ENCODE measurements at regions not wholly inside any gene's neighbourhood (a gene's known extent, or its start where the extent isn't known, plus 50 kb on each side); places are given as distances from the start of the nearest gene placed in this dataset.

DNA sequence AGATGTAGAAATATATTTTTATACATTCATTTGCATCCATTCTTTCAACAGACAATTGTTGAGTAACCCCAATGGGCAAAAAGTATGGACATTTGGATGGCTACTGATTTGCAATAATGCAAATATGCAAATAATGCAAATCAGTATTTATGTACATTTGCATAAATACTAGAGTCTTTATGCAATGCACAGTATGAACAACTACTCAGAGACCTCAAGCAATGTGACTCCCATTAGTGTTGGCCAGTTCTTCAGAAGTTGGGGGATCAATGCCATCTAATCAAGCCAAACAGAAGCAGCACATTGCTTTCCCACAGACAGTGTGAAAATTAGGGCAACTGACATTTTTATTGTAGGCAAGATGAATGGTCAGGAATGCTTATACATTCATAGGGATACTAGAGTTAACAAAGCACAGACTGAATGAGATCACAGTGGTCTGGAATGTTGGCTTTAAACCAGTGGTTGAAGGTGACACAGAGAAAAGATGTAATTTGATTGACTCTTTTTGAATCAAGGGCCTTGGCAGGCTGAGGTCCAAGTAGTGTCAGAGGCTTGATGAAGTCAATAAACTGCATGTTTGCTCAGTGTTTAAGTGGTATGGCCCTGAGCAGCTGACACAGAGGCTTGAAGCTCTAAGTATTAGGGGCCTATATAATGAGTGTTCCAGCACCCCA lies 256.6 kb downstream of the CTH start:
- Histone ChIP-seq H3K9me3 (no peaks in the 10 kb centered on the region), H3K4me1 (no peaks in the 10 kb centered on the region), H3K27me3 (no peaks in the 10 kb centered on the region), H3K27ac (no peak overlapping the region), H3K4me3 (no peak overlapping the region), H3K36me3 (no peaks in the 10 kb centered on the region)
- DNase-seq (ENCODE audit: low spot score in 2 of 2), result no peak
- TF ChIP-seq POLR2A (IDR thresholded peaks at IDR 0.05) (no peak), EP300 (IDR thresholded peaks at IDR 0.05) (no peak), POLR2AphosphoS5 (IDR thresholded peaks at IDR 0.05) (no peak), CTCF (IDR thresholded peaks at IDR 0.05) (no peak)

GRCh38 chr1:70671006-70671405 lies 259.9 kb downstream of the CTH start:
- H3K9me3 ChIP-seq, result no peaks in the 10 kb centered on the region
- DNase-seq (ENCODE audit: low spot score in 2 of 2), result no peak
- no peaks in the 10 kb centered on the region for H3K27me3 ChIP-seq
- H3K4me1 ChIP-seq, result no peaks in the 10 kb centered on the region
- no peaks in the 10 kb centered on the region for H3K36me3 ChIP-seq
- H3K4me3 ChIP-seq, result no peak overlapping the region
- no peak overlapping the region for H3K27ac ChIP-seq
- TF ChIP-seq POLR2A (IDR thresholded peaks at IDR 0.05), result no peak
- no peak for TF ChIP-seq POLR2AphosphoS5 (IDR thresholded peaks at IDR 0.05)
- TF ChIP-seq EP300 (IDR thresholded peaks at IDR 0.05), result no peak
- no peak for TF ChIP-seq CTCF (IDR thresholded peaks at IDR 0.05)
- 91% methylated on average over 4 of the region's 4 CpGs for WGBS

DNA sequence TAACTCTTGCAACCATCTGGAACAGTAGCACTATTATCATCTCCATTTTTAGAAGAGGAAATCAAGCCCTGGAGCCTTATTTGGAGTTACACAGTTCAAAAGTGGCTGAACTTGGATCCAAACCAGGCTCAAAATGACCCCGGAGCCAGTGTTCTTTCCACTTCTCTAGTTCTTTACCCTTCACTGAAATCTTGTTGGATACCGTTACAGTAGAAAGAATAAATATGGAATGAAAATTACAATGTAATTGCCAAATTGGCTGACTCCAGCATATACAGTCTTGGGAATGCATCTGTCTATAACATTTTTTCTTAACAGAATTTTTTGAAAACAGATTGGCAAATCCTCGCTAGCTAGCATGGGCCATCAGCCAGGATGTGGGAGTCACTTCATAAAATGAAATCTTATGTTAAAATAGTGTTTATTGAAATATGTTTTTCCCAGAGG lies 261.4 kb downstream of the CTH start:
- Histone ChIP-seq H3K9me3 (no peaks in the 10 kb centered on the region), H3K4me3 (no peak overlapping the region), H3K27me3 (no peaks in the 10 kb centered on the region), H3K36me3 (no peaks in the 10 kb centered on the region), H3K4me1 (no peaks in the 10 kb centered on the region), H3K27ac (no peak overlapping the region)
- no peak for DNase-seq (ENCODE audit: low spot score in 2 of 2)
- TF ChIP-seq EP300 (IDR thresholded peaks at IDR 0.05) (no peak), CTCF (IDR thresholded peaks at IDR 0.05) (no peak), POLR2A (IDR thresholded peaks at IDR 0.05) (no peak), POLR2AphosphoS5 (IDR thresholded peaks at IDR 0.05) (no peak)
- 27% methylated on average over 3 of the region's 3 CpGs for WGBS

DNA sequence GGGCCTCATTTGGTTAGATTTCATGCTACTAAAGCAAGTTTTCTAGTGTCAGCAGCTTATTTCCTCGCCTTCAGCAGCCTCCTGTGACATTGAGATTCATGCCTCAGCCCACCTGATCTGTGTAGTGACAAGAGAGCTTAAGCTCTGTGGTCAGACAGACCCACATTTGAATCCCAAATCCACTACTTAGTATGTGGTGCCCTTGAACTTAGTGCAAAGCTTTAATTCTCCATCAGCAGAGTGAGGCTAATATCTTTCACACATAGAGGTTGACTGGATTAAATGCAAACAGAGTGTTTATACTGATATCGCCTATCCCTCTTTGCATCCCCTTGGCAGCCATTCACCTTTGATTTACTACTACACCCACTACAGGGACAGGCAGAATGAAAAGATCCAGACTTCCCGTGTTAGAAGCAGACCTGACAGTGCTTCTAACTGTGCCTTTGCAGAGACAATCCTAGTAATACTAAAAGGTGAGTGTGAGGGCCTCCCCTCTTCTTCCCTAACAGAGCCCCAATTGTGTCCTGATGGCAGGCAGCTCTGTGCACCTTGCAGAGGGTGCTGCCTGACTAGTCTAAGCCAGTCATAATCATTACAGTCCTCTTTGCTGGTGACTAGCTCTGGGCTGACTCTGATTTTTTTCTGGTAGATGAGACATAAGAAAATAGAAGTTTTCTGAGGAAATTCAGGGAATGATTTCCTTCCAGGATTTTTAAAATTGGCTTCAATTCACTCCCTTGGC lies 264.0 kb downstream of the CTH start:
- H3K4me3 ChIP-seq, result no peak overlapping the region
- no peaks in the 10 kb centered on the region for H3K9me3 ChIP-seq
- no peak for DNase-seq (ENCODE audit: low spot score in 2 of 2)
- no peaks in the 10 kb centered on the region for H3K36me3 ChIP-seq
- no peak overlapping the region for H3K27ac ChIP-seq
- TF ChIP-seq CTCF (IDR thresholded peaks at IDR 0.05) (no peak), EP300 (IDR thresholded peaks at IDR 0.05) (no peak), POLR2AphosphoS5 (IDR thresholded peaks at IDR 0.05) (no peak), POLR2A (IDR thresholded peaks at IDR 0.05) (no peak)
- no peaks in the 10 kb centered on the region for H3K27me3 ChIP-seq
- H3K4me1 ChIP-seq, result no peaks in the 10 kb centered on the region
- 60% methylated on average over 3 of the region's 3 CpGs for WGBS

DNA sequence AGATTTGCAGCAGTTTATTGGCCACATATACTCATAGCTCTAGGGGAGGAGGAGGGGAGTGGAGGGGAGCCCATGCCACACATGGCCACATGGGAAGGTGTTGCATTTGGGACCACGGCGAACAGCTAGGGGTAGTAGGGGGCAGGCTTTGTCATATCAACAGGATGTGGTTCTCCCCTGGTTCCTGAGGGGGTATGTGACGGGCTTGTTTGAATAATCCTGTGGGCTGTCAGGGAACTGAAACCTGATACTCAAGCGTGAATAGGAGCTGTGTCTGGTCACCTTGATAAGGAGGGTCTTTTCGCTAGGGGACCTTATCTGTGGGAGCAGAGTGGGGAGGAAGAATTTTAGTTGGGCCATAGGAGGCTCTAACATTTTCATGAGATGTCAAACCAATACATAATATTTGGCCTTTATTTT lies 264.7 kb downstream of the CTH start:
- Histone ChIP-seq H3K4me1 (no peaks in the 10 kb centered on the region), H3K9me3 (no peaks in the 10 kb centered on the region), H3K4me3 (no peak overlapping the region), H3K27me3 (no peaks in the 10 kb centered on the region), H3K36me3 (no peaks in the 10 kb centered on the region), H3K27ac (no peak overlapping the region)
- 47% methylated on average over 5 of the region's 5 CpGs for WGBS
- no peak for TF ChIP-seq POLR2A (IDR thresholded peaks at IDR 0.05)
- no peak for TF ChIP-seq POLR2AphosphoS5 (IDR thresholded peaks at IDR 0.05)
- TF ChIP-seq EP300 (IDR thresholded peaks at IDR 0.05), result no peak
- no peak for TF ChIP-seq CTCF (IDR thresholded peaks at IDR 0.05)
- no peak for DNase-seq (ENCODE audit: low spot score in 2 of 2)

Measured in suprapubic skin (tissue), 4 donors.